ENCODE measurements at regions not wholly inside any gene's neighbourhood (a gene's known extent, or its start where the extent isn't known, plus 50 kb on each side); places are given as distances from the start of the nearest gene placed in this dataset.

- no peak for DNase-seq (ENCODE audit: extremely low read depth in 1 of 2, low read depth in 1 of 2)
Measured at GRCh38 chr19:29421196-29421545, 104.6 kb upstream of the VSTM2B start.

GRCh38 chr19:29422047-29422446 lies 103.7 kb upstream of the VSTM2B start:
- DNase-seq (ENCODE audit: extremely low read depth in 1 of 2, low read depth in 1 of 2): no peak

- DNase-seq (ENCODE audit: extremely low read depth in 1 of 2, low read depth in 1 of 2): no peak
Measured at GRCh38 chr19:29422486-29423085, 103.2 kb upstream of the VSTM2B start.

- no peak for DNase-seq (ENCODE audit: extremely low read depth in 1 of 2, low read depth in 1 of 2)
Measured at GRCh38 chr19:29428071-29428470, 97.7 kb upstream of the VSTM2B start.

- DNase-seq (ENCODE audit: extremely low read depth in 1 of 2, low read depth in 1 of 2): no peak
Measured at GRCh38 chr19:29429021-29429420, 96.8 kb upstream of the VSTM2B start.

GRCh38 chr19:29429581-29429980 lies 96.2 kb upstream of the VSTM2B start:
- no peak for DNase-seq (ENCODE audit: extremely low read depth in 1 of 2, low read depth in 1 of 2)

- DNase-seq (ENCODE audit: extremely low read depth in 1 of 2, low read depth in 1 of 2): no peak
Measured at GRCh38 chr19:29431332-29431731, 94.5 kb upstream of the VSTM2B start.

- DNase-seq (ENCODE audit: extremely low read depth in 1 of 2, low read depth in 1 of 2): no peak
Measured at GRCh38 chr19:29432677-29433076, 93.1 kb upstream of the VSTM2B start.

- no peak for DNase-seq (ENCODE audit: extremely low read depth in 1 of 2, low read depth in 1 of 2)
Measured at GRCh38 chr19:29436591-29437103, 89.1 kb upstream of the VSTM2B start.

- no peak for DNase-seq (ENCODE audit: extremely low read depth in 1 of 2, low read depth in 1 of 2)
Measured at GRCh38 chr19:29439021-29439420, 86.8 kb upstream of the VSTM2B start.

GRCh38 chr19:29439688-29440550 lies 85.9 kb upstream of the VSTM2B start:
- DNase-seq (ENCODE audit: extremely low read depth in 1 of 2, low read depth in 1 of 2): no peak

GRCh38 chr19:29442094-29442493 lies 83.7 kb upstream of the VSTM2B start:
- DNase-seq (ENCODE audit: extremely low read depth in 1 of 2, low read depth in 1 of 2): no peak

- no peak for DNase-seq (ENCODE audit: extremely low read depth in 1 of 2, low read depth in 1 of 2)
Measured at GRCh38 chr19:29442910-29443309, 82.9 kb upstream of the VSTM2B start.

- no peak for DNase-seq (ENCODE audit: extremely low read depth in 1 of 2, low read depth in 1 of 2)
Measured at GRCh38 chr19:29445246-29445645, 80.5 kb upstream of the VSTM2B start.

- no peak for DNase-seq (ENCODE audit: extremely low read depth in 1 of 2, low read depth in 1 of 2)
Measured at GRCh38 chr19:29446361-29446760, 79.4 kb upstream of the VSTM2B start.

GRCh38 chr19:29448046-29448445 lies 77.7 kb upstream of the VSTM2B start:
- no peak for DNase-seq (ENCODE audit: extremely low read depth in 1 of 2, low read depth in 1 of 2)

GRCh38 chr19:29449371-29449770 lies 76.4 kb upstream of the VSTM2B start:
- no peak for DNase-seq (ENCODE audit: extremely low read depth in 1 of 2, low read depth in 1 of 2)

GRCh38 chr19:29450306-29450705 lies 75.5 kb upstream of the VSTM2B start:
- DNase-seq (ENCODE audit: extremely low read depth in 1 of 2, low read depth in 1 of 2): no peak

- no peak for DNase-seq (ENCODE audit: extremely low read depth in 1 of 2, low read depth in 1 of 2)
Measured at GRCh38 chr19:29450812-29451211, 75.0 kb upstream of the VSTM2B start.

- no peak for DNase-seq (ENCODE audit: extremely low read depth in 1 of 2, low read depth in 1 of 2)
Measured at GRCh38 chr19:29454109-29454508, 71.7 kb upstream of the VSTM2B start.

- no peak for DNase-seq (ENCODE audit: extremely low read depth in 1 of 2, low read depth in 1 of 2)
Measured at GRCh38 chr19:29457413-29457812, 68.4 kb upstream of the VSTM2B start.

- DNase-seq (ENCODE audit: extremely low read depth in 1 of 2, low read depth in 1 of 2): no peak
Measured at GRCh38 chr19:29467824-29468401, 57.9 kb upstream of the VSTM2B start.

All from activated CD8-positive, alpha-beta memory T cell treated with anti-CD3 and anti-CD28 coated beads for 1 hour (primary cell).